ENCODE measurements at regions not wholly inside any gene's neighbourhood (a gene's known extent, or its start where the extent isn't known, plus 50 kb on each side); places are given as distances from the start of the nearest gene placed in this dataset.
"Not testable (repeated sequence)": the region's sequence is repeated elsewhere in the genome, so short reads cannot be mapped to it uniquely, and the experiment has no call there.

DNA sequence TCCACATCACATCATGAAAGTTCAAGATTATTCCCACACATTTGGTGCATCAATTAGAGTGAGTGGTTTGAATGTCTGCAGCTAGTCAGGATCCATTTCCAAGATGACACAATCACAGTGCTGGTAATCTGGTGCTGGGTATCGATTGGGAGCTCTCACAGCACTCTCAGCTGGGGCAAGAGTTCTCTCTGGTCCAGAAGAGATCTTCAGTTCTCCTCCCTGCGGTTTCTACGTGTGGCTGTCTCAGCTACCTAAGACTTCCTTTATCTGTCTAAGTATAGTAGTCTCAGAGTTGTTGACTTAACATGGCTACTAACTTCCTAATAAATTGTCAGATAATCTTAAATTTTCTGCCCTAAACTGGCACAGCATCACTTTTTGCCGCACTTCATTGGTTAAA is 358.0 kb upstream of the BRINP3 start:
- no peak for DNase-seq
- H3K27ac ChIP-seq, result no peak overlapping the region
- in situ Hi-C loops (cut with HindIII; ENCODE audit: low pct_ligation_motif_present, low sequenced_read_pairs), result no loop called here
- no peaks in the 10 kb centered on the region for H3K36me3 ChIP-seq (replicated peaks)
- no peaks in the 10 kb centered on the region for H3K27me3 ChIP-seq (replicated peaks)
- TF ChIP-seq, protein P1, sequence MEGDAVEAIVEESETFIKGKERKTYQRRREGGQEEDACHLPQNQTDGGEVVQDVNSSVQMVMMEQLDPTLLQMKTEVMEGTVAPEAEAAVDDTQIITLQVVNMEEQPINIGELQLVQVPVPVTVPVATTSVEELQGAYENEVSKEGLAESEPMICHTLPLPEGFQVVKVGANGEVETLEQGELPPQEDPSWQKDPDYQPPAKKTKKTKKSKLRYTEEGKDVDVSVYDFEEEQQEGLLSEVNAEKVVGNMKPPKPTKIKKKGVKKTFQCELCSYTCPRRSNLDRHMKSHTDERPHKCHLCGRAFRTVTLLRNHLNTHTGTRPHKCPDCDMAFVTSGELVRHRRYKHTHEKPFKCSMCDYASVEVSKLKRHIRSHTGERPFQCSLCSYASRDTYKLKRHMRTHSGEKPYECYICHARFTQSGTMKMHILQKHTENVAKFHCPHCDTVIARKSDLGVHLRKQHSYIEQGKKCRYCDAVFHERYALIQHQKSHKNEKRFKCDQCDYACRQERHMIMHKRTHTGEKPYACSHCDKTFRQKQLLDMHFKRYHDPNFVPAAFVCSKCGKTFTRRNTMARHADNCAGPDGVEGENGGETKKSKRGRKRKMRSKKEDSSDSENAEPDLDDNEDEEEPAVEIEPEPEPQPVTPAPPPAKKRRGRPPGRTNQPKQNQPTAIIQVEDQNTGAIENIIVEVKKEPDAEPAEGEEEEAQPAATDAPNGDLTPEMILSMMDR (IDR thresholded peaks at IDR 0.05; ENCODE audit: low read depth, low read length, missing control alignments), result no peak
- no peak overlapping the region for H3K4me3 ChIP-seq (ENCODE audit: low read depth, low read length)

DNA sequence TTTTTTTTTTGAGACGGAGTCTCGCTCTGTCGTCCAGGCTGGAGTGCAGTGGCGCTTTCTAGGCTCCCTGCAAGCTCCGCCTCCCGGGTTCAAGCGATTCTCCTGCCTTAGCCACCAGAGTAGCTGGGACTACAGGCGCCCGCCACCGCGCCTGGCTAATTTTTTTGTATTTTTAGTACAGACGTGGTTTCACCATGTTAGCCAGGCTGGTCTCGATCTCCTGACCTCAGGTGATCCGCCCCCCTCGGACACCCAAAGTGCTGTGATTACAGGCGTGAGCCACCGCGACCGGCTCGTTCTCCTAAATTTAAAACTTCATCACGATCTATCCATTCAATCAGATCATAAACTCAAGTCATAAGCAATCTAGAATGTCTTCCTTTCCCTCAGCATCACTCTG is 359.5 kb upstream of the BRINP3 start:
- H3K36me3 ChIP-seq (replicated peaks); H3K4me3 ChIP-seq (ENCODE audit: low read depth, low read length); in situ Hi-C loops (cut with HindIII; ENCODE audit: low pct_ligation_motif_present, low sequenced_read_pairs); H3K27ac ChIP-seq; H3K27me3 ChIP-seq (replicated peaks); DNase-seq: not testable (repeated sequence)

DNA sequence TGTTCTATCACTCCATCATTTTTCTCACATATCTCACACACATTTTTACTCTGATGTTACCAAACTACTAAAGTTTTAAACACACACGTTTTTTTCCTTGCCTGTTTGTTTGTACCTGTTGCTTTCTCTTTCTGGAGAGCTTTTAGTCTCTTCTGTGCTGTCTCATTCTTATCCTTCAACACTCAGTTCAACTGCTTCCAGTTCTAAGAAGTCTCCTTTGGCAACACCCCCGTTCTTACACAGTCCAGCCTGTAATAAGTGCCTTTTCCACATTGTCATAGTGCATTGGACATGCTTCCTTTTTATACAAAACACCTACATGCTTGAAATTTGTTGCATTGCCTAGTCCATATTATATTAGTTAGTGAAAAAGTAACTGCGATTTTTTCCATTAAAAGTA is 360.2 kb upstream of the BRINP3 start:
- TF ChIP-seq, protein P1 (IDR thresholded peaks at IDR 0.05; ENCODE audit: low read depth, low read length, missing control alignments), result no peak
- Histone ChIP-seq H3K27me3 (replicated peaks) (no peaks in the 10 kb centered on the region), H3K4me3 (ENCODE audit: low read depth, low read length) (no peak overlapping the region), H3K36me3 (replicated peaks) (no peaks in the 10 kb centered on the region), H3K27ac (no peak overlapping the region)
- in situ Hi-C loops (cut with HindIII; ENCODE audit: low pct_ligation_motif_present, low sequenced_read_pairs), result no loop called here
- DNase-seq, result no peak

DNA sequence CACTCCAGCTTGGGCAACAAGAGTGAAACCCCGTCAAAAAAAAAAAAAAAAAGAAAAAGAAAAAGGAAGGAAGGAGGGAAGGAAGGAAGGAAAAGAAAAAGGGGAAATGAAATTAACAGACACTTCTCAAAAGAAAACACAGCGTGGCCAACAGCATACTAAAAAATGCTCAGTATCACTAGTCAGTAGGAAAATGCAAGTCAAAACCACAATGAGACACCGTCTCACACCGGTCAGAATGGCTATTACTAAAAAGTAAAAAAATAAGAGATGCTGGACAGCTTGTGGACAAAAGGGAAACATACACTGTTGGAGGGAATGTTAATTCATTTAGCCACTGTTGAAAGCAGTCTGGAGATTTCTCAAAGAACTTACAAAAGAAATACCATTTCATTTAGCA is 369.5 kb upstream of the BRINP3 start:
- TF ChIP-seq, protein P1 (IDR thresholded peaks at IDR 0.05; ENCODE audit: low read depth, low read length, missing control alignments), result no peak
- Histone ChIP-seq H3K27ac (no peak overlapping the region), H3K4me3 (ENCODE audit: low read depth, low read length) (no peak overlapping the region), H3K27me3 (replicated peaks) (no peaks in the 10 kb centered on the region), H3K36me3 (replicated peaks) (no peaks in the 10 kb centered on the region)
- in situ Hi-C loops (cut with HindIII; ENCODE audit: low pct_ligation_motif_present, low sequenced_read_pairs), result no loop called here
- no peak for DNase-seq

DNA sequence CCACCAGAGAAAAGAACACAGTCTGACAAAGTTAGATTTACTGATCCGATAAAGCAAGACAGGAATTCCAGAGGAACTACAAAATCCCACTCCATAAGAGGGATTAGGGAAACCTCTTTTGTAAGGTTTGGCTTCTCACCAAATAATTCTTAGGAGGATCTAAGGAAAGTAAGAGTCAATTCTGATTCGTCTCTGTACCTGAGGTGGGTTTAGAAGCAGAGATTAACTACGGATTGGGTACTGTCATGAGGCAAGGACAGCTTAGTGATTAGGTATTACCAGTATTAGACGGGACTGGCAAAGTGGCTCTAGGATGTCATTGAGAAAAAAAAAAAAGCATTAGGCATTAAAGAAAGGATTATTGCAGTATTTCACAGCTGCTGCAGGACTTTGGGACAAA is 371.7 kb upstream of the BRINP3 start:
- no peak for DNase-seq
- Histone ChIP-seq H3K36me3 (replicated peaks) (no peaks in the 10 kb centered on the region), H3K27ac (no peak overlapping the region), H3K4me3 (ENCODE audit: low read depth, low read length) (no peak overlapping the region), H3K27me3 (replicated peaks) (no peaks in the 10 kb centered on the region)
- TF ChIP-seq, protein P1 (IDR thresholded peaks at IDR 0.05; ENCODE audit: low read depth, low read length, missing control alignments), result no peak
- in situ Hi-C loops (cut with HindIII; ENCODE audit: low pct_ligation_motif_present, low sequenced_read_pairs), result no loop called here

DNA sequence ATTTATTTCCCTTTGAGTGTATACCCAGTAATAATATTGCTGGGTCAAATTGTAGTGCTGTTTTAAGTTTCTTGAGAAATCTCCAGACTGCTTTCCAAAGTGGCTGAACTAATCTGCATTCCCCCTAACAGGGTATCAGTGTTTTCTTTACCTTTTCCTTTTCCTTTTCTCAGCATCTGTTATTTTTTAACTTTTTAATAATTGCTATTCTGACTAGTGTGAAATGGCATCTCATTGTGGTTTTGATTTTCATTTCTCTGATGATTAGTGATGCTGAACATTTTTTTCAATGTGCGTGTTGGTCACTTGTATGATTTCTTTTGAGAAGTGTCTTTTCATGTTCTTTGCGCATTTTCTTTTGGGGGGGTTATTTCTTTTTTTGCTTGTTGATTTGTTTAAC is 374.9 kb upstream of the BRINP3 start:
- in situ Hi-C loops (cut with HindIII; ENCODE audit: low pct_ligation_motif_present, low sequenced_read_pairs), result no loop called here
- Histone ChIP-seq H3K27me3 (replicated peaks) (no peaks in the 10 kb centered on the region), H3K4me3 (ENCODE audit: low read depth, low read length) (no peak overlapping the region), H3K27ac (no peak overlapping the region), H3K36me3 (replicated peaks) (no peaks in the 10 kb centered on the region)
- no peak for DNase-seq
- TF ChIP-seq, protein P1 (IDR thresholded peaks at IDR 0.05; ENCODE audit: low read depth, low read length, missing control alignments), result no peak
